WTC11 (cell line): ENCODE measurements at regions not wholly inside any gene's neighbourhood (a gene's known extent, or its start where the extent isn't known, plus 50 kb on each side); places are given as distances from the start of the nearest gene placed in this dataset.

ENCODE experiments used
- ATAC-seq: fragments of 200-7000 bp; cut with Tn5 transposase; 2 replicates; pipeline ENCODE4 v1.10.0; 2021; ENCODE audit warnings: mild to moderate bottlenecking, moderate library complexity
- CTCF ChIA-PET: fragments of 300-600 bp; sonication (Branson Sonifier 250); formaldehyde crosslinking; loops from one replicate; lab custom pipeline; 2021; ENCODE audit warnings: antibody characterized with exemption; lab: Charles Lee
- POLR2A ChIA-PET: fragments of 350-600 bp; sonication (Branson Sonifier 250); formaldehyde crosslinking; loops from one replicate; lab custom pipeline; 2021; ENCODE audit warnings: antibody characterized with exemption; lab: Charles Lee
- DNase-seq: peaks from one replicate; pipeline ENCODE4 v3.0.0; 2021; ENCODE audit warnings: low spot score
- H3K27ac Mint-ChIP-seq: 2 replicates; pipeline ENCODE4 v1.8.0; 2021; ENCODE audit warnings: mixed read lengths
- H3K27me3 Mint-ChIP-seq: 2 replicates; pipeline ENCODE4 v1.8.0; 2021; ENCODE audit warnings: low read depth, mild to moderate bottlenecking, moderate library complexity, mixed read lengths
- H3K36me3 Mint-ChIP-seq: 2 replicates; pipeline ENCODE4 v1.8.0; 2021; ENCODE audit warnings: mixed read lengths
- H3K4me1 Mint-ChIP-seq: 2 replicates; pipeline ENCODE4 v1.8.0; 2022; ENCODE audit warnings: mixed read lengths
- H3K4me3 Mint-ChIP-seq: 2 replicates; pipeline ENCODE4 v1.8.0; 2021; ENCODE audit warnings: mild to moderate bottlenecking, moderate library complexity, mixed read lengths
- H3K9me3 Mint-ChIP-seq: 2 replicates; pipeline ENCODE4 v1.8.0; 2021; ENCODE audit warnings: mixed read lengths
- ATF6 ChIP-seq: sonication (generic); formaldehyde crosslinking; IDR thresholded peaks from 2 replicates; pipeline ENCODE4 v1.8.1; 2023; ENCODE audit warnings: mild to moderate bottlenecking, missing genetic modification reagents
- E2F1 ChIP-seq: sonication (generic); formaldehyde crosslinking; IDR thresholded peaks from 2 replicates; pipeline ENCODE4 v1.8.0; 2022; ENCODE audit warnings: mild to moderate bottlenecking, missing genetic modification reagents
- FOXK1 ChIP-seq: sonication (generic); formaldehyde crosslinking; IDR thresholded peaks from 2 replicates; pipeline ENCODE4 v1.8.0; 2022; ENCODE audit warnings: mild to moderate bottlenecking, moderate library complexity, missing genetic modification reagents
- FOXP4 ChIP-seq: sonication (generic); formaldehyde crosslinking; IDR thresholded peaks from 2 replicates; pipeline ENCODE4 v1.8.0; 2022; ENCODE audit warnings: mild to moderate bottlenecking, missing genetic modification reagents
- GRHL2 ChIP-seq: fragments of 250-450 bp; sonication (Bioruptor Pico); IDR thresholded peaks from 2 replicates; pipeline ENCODE4 v1.8.0; 2022; ENCODE audit warnings: mild to moderate bottlenecking, moderate library complexity; ENCODE audit not compliant: insufficient replicate concordance, severe bottlenecking
- GTF2I ChIP-seq: fragments of 250-450 bp; sonication (Bioruptor Pico); conservative IDR thresholded peaks from 2 replicates; pipeline ENCODE4 v1.4.0; 2021; ENCODE audit warnings: mild to moderate bottlenecking
- MLX ChIP-seq: sonication (generic); formaldehyde crosslinking; IDR thresholded peaks from 2 replicates; pipeline ENCODE4 v1.8.1; 2023; ENCODE audit warnings: mild to moderate bottlenecking, missing genetic modification reagents, moderate library complexity
- NR2C2 ChIP-seq: sonication (generic); formaldehyde crosslinking; IDR thresholded peaks from 2 replicates; pipeline ENCODE4 v1.8.0; 2022; ENCODE audit warnings: mild to moderate bottlenecking, missing genetic modification reagents
- TEAD4 ChIP-seq: sonication (generic); formaldehyde crosslinking; IDR thresholded peaks from 2 replicates; pipeline ENCODE4 v1.8.0; 2022; ENCODE audit warnings: mild to moderate bottlenecking, missing genetic modification reagents
- TP53 ChIP-seq: sonication (generic); formaldehyde crosslinking; IDR thresholded peaks from 2 replicates; pipeline ENCODE4 v1.8.1; 2023; ENCODE audit warnings: mild to moderate bottlenecking, missing genetic modification reagents
- ZNF263 ChIP-seq: sonication (generic); formaldehyde crosslinking; IDR thresholded peaks from 2 replicates; pipeline ENCODE4 v1.8.1; 2022; ENCODE audit warnings: low read depth, mild to moderate bottlenecking, moderate library complexity, missing genetic modification reagents
- ZNF281 ChIP-seq: sonication (generic); formaldehyde crosslinking; IDR thresholded peaks from 2 replicates; pipeline ENCODE4 v1.8.0; 2023; ENCODE audit warnings: mild to moderate bottlenecking, missing genetic modification reagents
- ZNF425 ChIP-seq: fragments of 250-450 bp; sonication (Bioruptor Pico); conservative IDR thresholded peaks from 2 replicates; pipeline ENCODE4 v1.9.0; 2021; ENCODE audit warnings: mild to moderate bottlenecking

- no peak for TF ChIP-seq ZNF281
- no peak for TF ChIP-seq ZNF425 (CRISPR knock-in tag)
- TF ChIP-seq, all 79 proteins: peak for 0
Observed at GRCh38 chr16:59566446-59566845, 832.3 kb upstream of the GOT2 start (continued).

- H3K4me3 Mint-ChIP-seq: no peak overlapping the region
- TF ChIP-seq ATF6: no peak
- TF ChIP-seq TEAD4 (CRISPR knock-in tag): no peak
- TF ChIP-seq MLX: no peak
- no peak for TF ChIP-seq ZNF263 (CRISPR knock-in tag)
- TF ChIP-seq GTF2I (CRISPR knock-in tag): no peak
- TF ChIP-seq FOXP4: no peak
- TF ChIP-seq FOXK1 (CRISPR knock-in tag): no peak
- no peak for TF ChIP-seq GRHL2
- TF ChIP-seq, all 79 proteins: peak for 0
- H3K27ac Mint-ChIP-seq: no peak overlapping the region
Observed at GRCh38 chr16:59558679-59559078, 824.6 kb upstream of the GOT2 start.

GRCh38 chr16:59552164-59552563, 818.0 kb upstream of the GOT2 start:
- H3K9me3 Mint-ChIP-seq: no peaks in the 10 kb centered on the region; the same call in 1 of the 2 replicates

More at GRCh38 chr16:59558679-59559078, 824.6 kb upstream of the GOT2 start:
- ChIA-PET POLR2A (no interaction called here), CTCF (interaction anchor here (0.5 kb wide), 1 partner anchor 381 kb away, joined by 5 read pairs; no protein-coding TSS in a partner anchor)
- Mint-ChIP-seq H3K9me3 (peaks cover 4% of the 10 kb centered on the region), H3K36me3 (no peaks in the 10 kb centered on the region), H3K4me1 (no peaks in the 10 kb centered on the region; the same call in 1 of the 2 replicates), H3K27me3 (no peaks in the 10 kb centered on the region)
- DNase-seq (no peak), ATAC-seq (no peak)

More at GRCh38 chr16:59552164-59552563, 818.0 kb upstream of the GOT2 start:
- ChIA-PET CTCF (no interaction called here), POLR2A (no interaction called here)
- peaks cover 6% of the 10 kb centered on the region for H3K4me1 Mint-ChIP-seq
- H3K36me3 Mint-ChIP-seq: no peaks in the 10 kb centered on the region
- H3K27me3 Mint-ChIP-seq: no peaks in the 10 kb centered on the region
- no peak overlapping the region for H3K4me3 Mint-ChIP-seq
- ATAC-seq: no peak
- DNase-seq: no peak
- TF ChIP-seq NR2C2 (CRISPR knock-in tag) (no peak), ZNF425 (CRISPR knock-in tag) (no peak), TP53 (no peak), E2F1 (no peak)
- TF ChIP-seq, all 79 proteins: peak for 0
- H3K27ac Mint-ChIP-seq: no peak overlapping the region
